ENCODE measurements at regions not wholly inside any gene's neighbourhood (a gene's known extent, or its start where the extent isn't known, plus 50 kb on each side); places are given as distances from the start of the nearest gene placed in this dataset.
"Not testable (repeated sequence)": the region's sequence is repeated elsewhere in the genome, so short reads cannot be mapped to it uniquely, and the experiment has no call there.

GRCh38 chr3:78088006-78088405, 1048.1 kb downstream of the ROBO2 start:
- no peaks in the 10 kb centered on the region for H3K27me3 ChIP-seq (ENCODE audit: control insufficient read depth, insufficient read depth, low read length)
- no peak overlapping the region for H3K4me3 ChIP-seq (ENCODE audit: low read length)
- H3K4me2 ChIP-seq (ENCODE audit: low read length): no peak overlapping the region
- no peaks in the 10 kb centered on the region for H3K36me3 ChIP-seq (ENCODE audit: insufficient read depth, low read length)
- no peaks in the 10 kb centered on the region for H3K9me3 ChIP-seq (replicated peaks; ENCODE audit: low read length)
- H3K9ac ChIP-seq (ENCODE audit: low read depth, low read length): no peak overlapping the region
- H3K4me1 ChIP-seq (ENCODE audit: control insufficient read depth, insufficient read depth, low read length): no peaks in the 10 kb centered on the region

GRCh38 chr3:78090382-78090781, 1050.5 kb downstream of the ROBO2 start:
- no peak overlapping the region for H3K9ac ChIP-seq (ENCODE audit: low read depth, low read length)
- no peaks in the 10 kb centered on the region for H3K9me3 ChIP-seq (replicated peaks; ENCODE audit: low read length)
- H3K36me3 ChIP-seq (ENCODE audit: insufficient read depth, low read length): no peaks in the 10 kb centered on the region
- H3K4me1 ChIP-seq (ENCODE audit: control insufficient read depth, insufficient read depth, low read length): no peaks in the 10 kb centered on the region
- no peak overlapping the region for H3K4me3 ChIP-seq (ENCODE audit: low read length)
- H3K27me3 ChIP-seq (ENCODE audit: control insufficient read depth, insufficient read depth, low read length): no peaks in the 10 kb centered on the region
- H3K4me2 ChIP-seq (ENCODE audit: low read length): no peak overlapping the region

- Histone ChIP-seq H3K36me3 (ENCODE audit: insufficient read depth, low read length) (no peaks in the 10 kb centered on the region), H3K4me1 (ENCODE audit: control insufficient read depth, insufficient read depth, low read length) (no peaks in the 10 kb centered on the region), H3K27me3 (ENCODE audit: control insufficient read depth, insufficient read depth, low read length) (no peaks in the 10 kb centered on the region), H3K4me2 (ENCODE audit: low read length) (no peak overlapping the region), H3K9me3 (replicated peaks; ENCODE audit: low read length) (no peaks in the 10 kb centered on the region), H3K4me3 (ENCODE audit: low read length) (no peak overlapping the region), H3K9ac (ENCODE audit: low read depth, low read length) (no peak overlapping the region)
Observed at GRCh38 chr3:78091478-78092119, 1051.7 kb downstream of the ROBO2 start.

- H3K9ac ChIP-seq (ENCODE audit: low read depth, low read length); H3K4me2 ChIP-seq (ENCODE audit: low read length); H3K4me1 ChIP-seq (ENCODE audit: control insufficient read depth, insufficient read depth, low read length): not testable (repeated sequence)
Observed at GRCh38 chr3:78092574-78092973, 1052.7 kb downstream of the ROBO2 start.

GRCh38 chr3:78096488-78097255, 1056.8 kb downstream of the ROBO2 start:
- H3K36me3 ChIP-seq (ENCODE audit: insufficient read depth, low read length): no peaks in the 10 kb centered on the region
- no peak overlapping the region for H3K4me2 ChIP-seq (ENCODE audit: low read length)
- no peak overlapping the region for H3K9ac ChIP-seq (ENCODE audit: low read depth, low read length)
- H3K4me3 ChIP-seq (ENCODE audit: low read length): no peak overlapping the region
- H3K4me1 ChIP-seq (ENCODE audit: control insufficient read depth, insufficient read depth, low read length): peaks cover 3% of the 10 kb centered on the region
- no peaks in the 10 kb centered on the region for H3K9me3 ChIP-seq (replicated peaks; ENCODE audit: low read length)
- H3K27me3 ChIP-seq (ENCODE audit: control insufficient read depth, insufficient read depth, low read length): no peaks in the 10 kb centered on the region

More at GRCh38 chr3:78092574-78092973, 1052.7 kb downstream of the ROBO2 start:
- H3K27me3 ChIP-seq (ENCODE audit: control insufficient read depth, insufficient read depth, low read length); H3K36me3 ChIP-seq (ENCODE audit: insufficient read depth, low read length); H3K9me3 ChIP-seq (replicated peaks; ENCODE audit: low read length); H3K4me3 ChIP-seq (ENCODE audit: low read length): not testable (repeated sequence)

GRCh38 chr3:78098367-78098766, 1058.5 kb downstream of the ROBO2 start:
- no peak overlapping the region for H3K9ac ChIP-seq (ENCODE audit: low read depth, low read length)

GRCh38 chr3:78101384-78101783, 1061.5 kb downstream of the ROBO2 start:
- Histone ChIP-seq H3K4me2 (ENCODE audit: low read length) (no peak overlapping the region), H3K9me3 (replicated peaks; ENCODE audit: low read length) (no peaks in the 10 kb centered on the region), H3K27me3 (ENCODE audit: control insufficient read depth, insufficient read depth, low read length) (no peaks in the 10 kb centered on the region)

More at GRCh38 chr3:78098367-78098766, 1058.5 kb downstream of the ROBO2 start:
- Histone ChIP-seq H3K36me3 (ENCODE audit: insufficient read depth, low read length) (no peaks in the 10 kb centered on the region), H3K4me1 (ENCODE audit: control insufficient read depth, insufficient read depth, low read length) (peaks cover 3% of the 10 kb centered on the region), H3K9me3 (replicated peaks; ENCODE audit: low read length) (no peaks in the 10 kb centered on the region), H3K4me2 (ENCODE audit: low read length) (no peak overlapping the region), H3K4me3 (ENCODE audit: low read length) (no peak overlapping the region), H3K27me3 (ENCODE audit: control insufficient read depth, insufficient read depth, low read length) (no peaks in the 10 kb centered on the region)

GRCh38 chr3:78108269-78108961, 1068.5 kb downstream of the ROBO2 start:
- not testable (repeated sequence) for H3K9me3 ChIP-seq (replicated peaks; ENCODE audit: low read length); H3K9ac ChIP-seq (ENCODE audit: low read depth, low read length); H3K27me3 ChIP-seq (ENCODE audit: control insufficient read depth, insufficient read depth, low read length); H3K4me1 ChIP-seq (ENCODE audit: control insufficient read depth, insufficient read depth, low read length); H3K4me2 ChIP-seq (ENCODE audit: low read length); H3K4me3 ChIP-seq (ENCODE audit: low read length); H3K36me3 ChIP-seq (ENCODE audit: insufficient read depth, low read length)

More at GRCh38 chr3:78101384-78101783, 1061.5 kb downstream of the ROBO2 start:
- Histone ChIP-seq H3K36me3 (ENCODE audit: insufficient read depth, low read length) (no peaks in the 10 kb centered on the region), H3K9ac (ENCODE audit: low read depth, low read length) (no peak overlapping the region), H3K4me1 (ENCODE audit: control insufficient read depth, insufficient read depth, low read length) (peaks cover 3% of the 10 kb centered on the region), H3K4me3 (ENCODE audit: low read length) (no peak overlapping the region)

GRCh38 chr3:78112291-78113010, 1072.6 kb downstream of the ROBO2 start:
- no peak overlapping the region for H3K4me3 ChIP-seq (ENCODE audit: low read length)
- no peaks in the 10 kb centered on the region for H3K4me1 ChIP-seq (ENCODE audit: control insufficient read depth, insufficient read depth, low read length)
- H3K36me3 ChIP-seq (ENCODE audit: insufficient read depth, low read length): no peaks in the 10 kb centered on the region
- no peak overlapping the region for H3K4me2 ChIP-seq (ENCODE audit: low read length)
- H3K27me3 ChIP-seq (ENCODE audit: control insufficient read depth, insufficient read depth, low read length): no peaks in the 10 kb centered on the region
- H3K9ac ChIP-seq (ENCODE audit: low read depth, low read length): no peak overlapping the region
- H3K9me3 ChIP-seq (replicated peaks; ENCODE audit: low read length): no peaks in the 10 kb centered on the region

GRCh38 chr3:78115983-78116382, 1076.1 kb downstream of the ROBO2 start:
- H3K27me3 ChIP-seq (ENCODE audit: control insufficient read depth, insufficient read depth, low read length): peaks cover 2% of the 10 kb centered on the region
- no peak overlapping the region for H3K4me3 ChIP-seq (ENCODE audit: low read length)
- H3K9ac ChIP-seq (ENCODE audit: low read depth, low read length): no peak overlapping the region
- H3K4me1 ChIP-seq (ENCODE audit: control insufficient read depth, insufficient read depth, low read length): no peaks in the 10 kb centered on the region
- H3K36me3 ChIP-seq (ENCODE audit: insufficient read depth, low read length): no peaks in the 10 kb centered on the region
- H3K9me3 ChIP-seq (replicated peaks; ENCODE audit: low read length): no peaks in the 10 kb centered on the region
- no peak overlapping the region for H3K4me2 ChIP-seq (ENCODE audit: low read length)

- Histone ChIP-seq H3K27me3 (ENCODE audit: control insufficient read depth, insufficient read depth, low read length) (peaks cover 2% of the 10 kb centered on the region), H3K9ac (ENCODE audit: low read depth, low read length) (no peak overlapping the region), H3K9me3 (replicated peaks; ENCODE audit: low read length) (no peaks in the 10 kb centered on the region), H3K4me2 (ENCODE audit: low read length) (no peak overlapping the region), H3K4me1 (ENCODE audit: control insufficient read depth, insufficient read depth, low read length) (no peaks in the 10 kb centered on the region), H3K4me3 (ENCODE audit: low read length) (no peak overlapping the region), H3K36me3 (ENCODE audit: insufficient read depth, low read length) (no peaks in the 10 kb centered on the region)
Observed at GRCh38 chr3:78116874-78117273, 1077.0 kb downstream of the ROBO2 start.
